LNCAP (cell line): ENCODE measurements at regions not wholly inside any gene's neighbourhood (a gene's known extent, or its start where the extent isn't known, plus 50 kb on each side); places are given as distances from the start of the nearest gene placed in this dataset.
A peak's percentile ranks its signal among the peaks of the same experiment; 100 is the strongest.

ENCODE experiments used
- CTCF ChIP-seq: fragments of 450-650 bp; IDR thresholded peaks from 2 replicates; pipeline ENCODE4 v1.5.1; 2017; ENCODE audit warnings: mild to moderate bottlenecking

- TF ChIP-seq CTCF = no peak
These were observed 818.1 kb upstream of the PCDH10 start for GRCh38 chr4:132330994-132331393.

- peak; percentile 59 for TF ChIP-seq CTCF
These were observed 816.0 kb upstream of the PCDH10 start for GRCh38 chr4:132332932-132333723.

DNA sequence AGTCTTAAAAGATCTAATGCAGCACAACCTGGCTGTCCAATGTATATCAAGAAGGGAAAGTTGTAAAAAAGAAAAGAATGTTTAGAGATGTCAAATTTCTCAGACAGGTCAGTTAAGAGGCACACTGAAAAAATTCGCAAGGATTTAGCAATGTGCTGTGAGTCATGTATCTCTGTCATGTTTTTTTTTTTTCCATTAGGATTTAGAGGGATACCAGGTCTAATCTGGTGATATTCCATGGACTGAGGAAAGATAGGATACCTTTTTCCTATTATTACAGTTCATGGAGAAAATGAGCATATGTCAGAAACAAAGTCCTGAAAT lies 815.4 kb upstream of the PCDH10 start:
- no peak for TF ChIP-seq CTCF

GRCh38 chr4:132334081-132334480 lies 815.0 kb upstream of the PCDH10 start:
- no peak for TF ChIP-seq CTCF

GRCh38 chr4:132344924-132345828 lies 803.9 kb upstream of the PCDH10 start:
- TF ChIP-seq CTCF = no peak

GRCh38 chr4:132346016-132346415 lies 803.1 kb upstream of the PCDH10 start:
- no peak for TF ChIP-seq CTCF

- no peak for TF ChIP-seq CTCF
These were observed 766.9 kb upstream of the PCDH10 start for GRCh38 chr4:132382243-132382642.
